Peyer's patch (tissue), 4 donors: ENCODE measurements at regions not wholly inside any gene's neighbourhood (a gene's known extent, or its start where the extent isn't known, plus 50 kb on each side); places are given as distances from the start of the nearest gene placed in this dataset.

Experiments used
- POLR2A ChIP-seq, 2 donors: fragments of 450-650 bp; IDR thresholded peaks; one replicate each; pipeline ENCODE4 v1.5.1; 2017; ENCODE audit warnings: antibody characterized with exemption in 2 of 2, mild to moderate bottlenecking in 2 of 2, moderate library complexity in 2 of 2
- TF ChIP-seq, protein P1 (sequence below), 6 experiments: fragments of 450-650 bp in 4 of 6; fragments of 200-600 bp in 2 of 6; sonication (generic) in 1 of 6; IDR thresholded peaks; one replicate each; pipeline ENCODE4 v1.5.1; 2017 to 2019; ENCODE audit warnings: antibody characterized with exemption in 6 of 6, mild to moderate bottlenecking in 3 of 6, moderate library complexity in 1 of 6

GRCh38 chrX:95949588-95949987 is 735.1 kb upstream of the DIAPH2 start:
- TF ChIP-seq, protein P1, sequence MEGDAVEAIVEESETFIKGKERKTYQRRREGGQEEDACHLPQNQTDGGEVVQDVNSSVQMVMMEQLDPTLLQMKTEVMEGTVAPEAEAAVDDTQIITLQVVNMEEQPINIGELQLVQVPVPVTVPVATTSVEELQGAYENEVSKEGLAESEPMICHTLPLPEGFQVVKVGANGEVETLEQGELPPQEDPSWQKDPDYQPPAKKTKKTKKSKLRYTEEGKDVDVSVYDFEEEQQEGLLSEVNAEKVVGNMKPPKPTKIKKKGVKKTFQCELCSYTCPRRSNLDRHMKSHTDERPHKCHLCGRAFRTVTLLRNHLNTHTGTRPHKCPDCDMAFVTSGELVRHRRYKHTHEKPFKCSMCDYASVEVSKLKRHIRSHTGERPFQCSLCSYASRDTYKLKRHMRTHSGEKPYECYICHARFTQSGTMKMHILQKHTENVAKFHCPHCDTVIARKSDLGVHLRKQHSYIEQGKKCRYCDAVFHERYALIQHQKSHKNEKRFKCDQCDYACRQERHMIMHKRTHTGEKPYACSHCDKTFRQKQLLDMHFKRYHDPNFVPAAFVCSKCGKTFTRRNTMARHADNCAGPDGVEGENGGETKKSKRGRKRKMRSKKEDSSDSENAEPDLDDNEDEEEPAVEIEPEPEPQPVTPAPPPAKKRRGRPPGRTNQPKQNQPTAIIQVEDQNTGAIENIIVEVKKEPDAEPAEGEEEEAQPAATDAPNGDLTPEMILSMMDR (IDR thresholded peaks at IDR 0.05), result no peak
- no peak for TF ChIP-seq POLR2A (IDR thresholded peaks at IDR 0.05)
